Ascending aorta (tissue), 2 donors: ENCODE measurements at regions not wholly inside any gene's neighbourhood (a gene's known extent, or its start where the extent isn't known, plus 50 kb on each side); places are given as distances from the start of the nearest gene placed in this dataset.

Experiments
- DNase-seq, 2 donors: peaks; one replicate each; pipeline ENCODE4 v3.0.0-alpha.2; 2019; ENCODE audit warnings: low spot score in 2 of 2
- H3K27ac ChIP-seq, 2 donors: fragments of 200-600 bp; sonication (generic); one replicate each; pipeline ENCODE4 v1.5.1; 2016 to 2017; ENCODE audit warnings: mild to moderate bottlenecking in 1 of 2
- H3K27me3 ChIP-seq: fragments of 200-600 bp; sonication (generic); one replicate; pipeline ENCODE4 v1.5.1; 2017
- H3K36me3 ChIP-seq, 2 donors: fragments of 200-600 bp; sonication (generic); one replicate each; pipeline ENCODE4 v1.5.1; 2016
- H3K4me1 ChIP-seq, 2 donors: fragments of 200-600 bp; sonication (generic); one replicate each; pipeline ENCODE4 v1.5.1; 2016 to 2017; ENCODE audit warnings: mild to moderate bottlenecking in 1 of 2
- H3K4me3 ChIP-seq, 2 donors: fragments of 200-600 bp; sonication (generic); one replicate each; pipeline ENCODE4 v1.5.1; 2016 to 2017; ENCODE audit warnings: mild to moderate bottlenecking in 1 of 2
- H3K9me3 ChIP-seq, 2 donors: fragments of 200-600 bp; sonication (generic); one replicate each; pipeline ENCODE4 v1.5.1; 2016
- CTCF ChIP-seq, 3 experiments: fragments of 200-600 bp in 2 of 3; fragments of 450-650 bp in 1 of 3; sonication (generic) in 2 of 3; IDR thresholded peaks; one replicate each; pipeline ENCODE4 v1.5.1; 2016 to 2019; ENCODE audit warnings: antibody characterized with exemption in 3 of 3, mild to moderate bottlenecking in 1 of 3, moderate library complexity in 1 of 3
- intact Hi-C: fragments of 100-400 bp; cut with DNase I; formaldehyde crosslinking; loops from one replicate; pipeline ENCODE4 v1.15.1; 2023

- Histone ChIP-seq H3K27me3 (no peaks in the 10 kb centered on the region), H3K36me3 (no peaks in the 10 kb centered on the region), H3K4me3 (no peak overlapping the region), H3K27ac (no peak overlapping the region), H3K9me3 (no peaks in the 10 kb centered on the region), H3K4me1 (peaks cover under 1 to 7% of the 10 kb centered on the region in 2 donors)
- no peak for TF ChIP-seq CTCF (IDR thresholded peaks at IDR 0.05)
- intact Hi-C loops = no loop called here
- no peak for DNase-seq
These were observed 248.4 kb upstream of the LMCD1 start for GRCh38 chr3:8253201-8253600.

GRCh38 chr3:8254489-8254888 lies 247.1 kb upstream of the LMCD1 start:
- Histone ChIP-seq H3K27ac (no peak overlapping the region), H3K36me3 (no peaks in the 10 kb centered on the region), H3K4me3 (no peak overlapping the region), H3K9me3 (no peaks in the 10 kb centered on the region), H3K4me1 (peaks cover 3 to 10% of the 10 kb centered on the region in 2 donors), H3K27me3 (no peaks in the 10 kb centered on the region)
- intact Hi-C loops = no loop called here
- no peak for TF ChIP-seq CTCF (IDR thresholded peaks at IDR 0.05)
- DNase-seq = no peak

GRCh38 chr3:8255725-8256124 lies 245.9 kb upstream of the LMCD1 start:
- Histone ChIP-seq H3K4me3 (no peak overlapping the region), H3K4me1 (peaks cover 3 to 10% of the 10 kb centered on the region in 2 donors), H3K27ac (no peak overlapping the region), H3K27me3 (no peaks in the 10 kb centered on the region), H3K9me3 (no peaks in the 10 kb centered on the region), H3K36me3 (no peaks in the 10 kb centered on the region)
- intact Hi-C loops = no loop called here
- no peak for DNase-seq
- no peak for TF ChIP-seq CTCF (IDR thresholded peaks at IDR 0.05)

- Histone ChIP-seq H3K27ac (no peak overlapping the region), H3K4me1 (peaks cover 3 to 10% of the 10 kb centered on the region in 2 donors), H3K9me3 (no peaks in the 10 kb centered on the region), H3K4me3 (no peak overlapping the region), H3K27me3 (no peaks in the 10 kb centered on the region), H3K36me3 (no peaks in the 10 kb centered on the region)
- intact Hi-C loops = no loop called here
- TF ChIP-seq CTCF (IDR thresholded peaks at IDR 0.05) = no peak
- DNase-seq = no peak
These were observed 245.1 kb upstream of the LMCD1 start for GRCh38 chr3:8256441-8257071.

- Histone ChIP-seq H3K4me1 (peaks cover 3 to 10% of the 10 kb centered on the region in 2 donors), H3K9me3 (no peaks in the 10 kb centered on the region), H3K27ac (no peak overlapping the region), H3K36me3 (no peaks in the 10 kb centered on the region), H3K27me3 (no peaks in the 10 kb centered on the region), H3K4me3 (no peak overlapping the region)
- TF ChIP-seq CTCF (IDR thresholded peaks at IDR 0.05) = no peak
- intact Hi-C loops = no loop called here
- no peak for DNase-seq
These were observed 240.6 kb upstream of the LMCD1 start for GRCh38 chr3:8261018-8261417.

GRCh38 chr3:8266730-8267131 lies 234.9 kb upstream of the LMCD1 start:
- Histone ChIP-seq H3K9me3 (no peaks in the 10 kb centered on the region), H3K36me3 (no peaks in the 10 kb centered on the region), H3K27me3 (no peaks in the 10 kb centered on the region), H3K4me1 (no peaks in the 10 kb centered on the region), H3K4me3 (no peak overlapping the region), H3K27ac (no peak overlapping the region)
- TF ChIP-seq CTCF (IDR thresholded peaks at IDR 0.05) = no peak
- no peak for DNase-seq
- intact Hi-C loops = no loop called here
